Colonic mucosa (tissue), 4 donors: ENCODE measurements at regions not wholly inside any gene's neighbourhood (a gene's known extent, or its start where the extent isn't known, plus 50 kb on each side); places are given as distances from the start of the nearest gene placed in this dataset.

ENCODE experiments used
- DNase-seq: peaks from one replicate; pipeline ENCODE4 v3.0.0-alpha.2; 2020
- H3K27ac ChIP-seq: fragments of 200-600 bp; one replicate; pipeline ENCODE4 v1.8.0; 2021
- H3K27me3 ChIP-seq: fragments of 200-600 bp; one replicate; pipeline ENCODE4 v1.8.0; 2021
- H3K36me3 ChIP-seq: fragments of 200-600 bp; one replicate; pipeline ENCODE4 v1.8.0; 2021
- H3K4me1 ChIP-seq: fragments of 200-600 bp; one replicate; pipeline ENCODE4 v1.8.0; 2021; ENCODE audit warnings: mild to moderate bottlenecking
- H3K4me3 ChIP-seq: fragments of 200-600 bp; one replicate; pipeline ENCODE4 v1.8.0; 2021
- H3K9ac ChIP-seq, 2 donors: one replicate each; pipeline ENCODE4 v1.7.0; 2013; ENCODE audit warnings: control low read depth in 2 of 2, low read depth in 2 of 2, low read length in 2 of 2
- H3K9me3 ChIP-seq: fragments of 200-600 bp; one replicate; pipeline ENCODE4 v1.8.0; 2021
- CTCF ChIP-seq: fragments of 200-600 bp; IDR thresholded peaks from one replicate; pipeline ENCODE4 v1.8.0; 2022; ENCODE audit warnings: antibody characterized with exemption, mild to moderate bottlenecking
- intact Hi-C: fragments of 100-400 bp; cut with DNase I; formaldehyde crosslinking; loops from one replicate; pipeline ENCODE4 v1.14.1; 2022
- donor health status: healthy.
- donor health status: DM: no; HTN: no; CAD: no.
- donor health status: DM: no; HTN: no; CAD: no.

- H3K27me3 ChIP-seq: no peaks in the 10 kb centered on the region
- no peak overlapping the region for H3K9ac ChIP-seq
- no peaks in the 10 kb centered on the region for H3K9me3 ChIP-seq
- no peaks in the 10 kb centered on the region for H3K36me3 ChIP-seq
- no peaks in the 10 kb centered on the region for H3K4me1 ChIP-seq
- no peak overlapping the region for H3K27ac ChIP-seq
- DNase-seq: no peak
- intact Hi-C loops: no loop called here
- TF ChIP-seq CTCF: no peak
- no peak overlapping the region for H3K4me3 ChIP-seq
These were observed 321.2 kb upstream of the TMTC1 start for GRCh38 chr12:30104971-30105370.

- no peaks in the 10 kb centered on the region for H3K27me3 ChIP-seq
- H3K27ac ChIP-seq: no peak overlapping the region
- no peaks in the 10 kb centered on the region for H3K4me1 ChIP-seq
- H3K4me3 ChIP-seq: no peak overlapping the region
- no peaks in the 10 kb centered on the region for H3K9me3 ChIP-seq
- intact Hi-C loops: no loop called here
- no peaks in the 10 kb centered on the region for H3K36me3 ChIP-seq
- no peak for TF ChIP-seq CTCF
- no peak overlapping the region for H3K9ac ChIP-seq
- DNase-seq: no peak
These were observed 317.0 kb upstream of the TMTC1 start for GRCh38 chr12:30100741-30101140.

GRCh38 chr12:30098677-30099076 is 314.9 kb upstream of the TMTC1 start:
- Histone ChIP-seq H3K9me3 (no peaks in the 10 kb centered on the region), H3K4me3 (no peak overlapping the region), H3K27me3 (no peaks in the 10 kb centered on the region), H3K4me1 (no peaks in the 10 kb centered on the region), H3K9ac (no peak overlapping the region), H3K36me3 (no peaks in the 10 kb centered on the region), H3K27ac (no peak overlapping the region)
- no peak for TF ChIP-seq CTCF
- intact Hi-C loops: no loop called here
- DNase-seq: no peak

GRCh38 chr12:30095511-30095910 is 311.8 kb upstream of the TMTC1 start:
- DNase-seq: no peak
- Histone ChIP-seq H3K27me3 (no peaks in the 10 kb centered on the region), H3K4me1 (no peaks in the 10 kb centered on the region), H3K36me3 (no peaks in the 10 kb centered on the region), H3K9me3 (no peaks in the 10 kb centered on the region), H3K27ac (no peak overlapping the region), H3K4me3 (no peak overlapping the region), H3K9ac (no peak overlapping the region)
- intact Hi-C loops: no loop called here
- no peak for TF ChIP-seq CTCF

GRCh38 chr12:30092983-30093617 is 309.4 kb upstream of the TMTC1 start:
- H3K9me3 ChIP-seq: no peaks in the 10 kb centered on the region
- H3K27me3 ChIP-seq: no peaks in the 10 kb centered on the region
- H3K27ac ChIP-seq: no peak overlapping the region
- intact Hi-C loops: no loop called here
- DNase-seq: no peak
- H3K36me3 ChIP-seq: no peaks in the 10 kb centered on the region
- H3K9ac ChIP-seq: no peak overlapping the region
- H3K4me3 ChIP-seq: no peak overlapping the region
- no peaks in the 10 kb centered on the region for H3K4me1 ChIP-seq
- no peak for TF ChIP-seq CTCF
